A673 (cell line): ENCODE measurements at regions not wholly inside any gene's neighbourhood (a gene's known extent, or its start where the extent isn't known, plus 50 kb on each side); places are given as distances from the start of the nearest gene placed in this dataset.

Source experiments
- BruUV-seq: library from RNA; stranded (reverse); fragments of 400-500 nt; replicated peaks from 2 replicates; lab custom pipeline; 2021; lab: Mats Ljungman, UMichigan
- CTCF ChIA-PET: fragments of 300-600 bp; sonication (Branson Sonifier 250); formaldehyde crosslinking; loops from one replicate; lab custom pipeline; 2022; ENCODE audit warnings: antibody characterized with exemption; lab: Charles Lee
- POLR2A ChIA-PET: fragments of 300-600 bp; sonication (Branson Sonifier 250); formaldehyde crosslinking; loops from one replicate; lab custom pipeline; 2022; ENCODE audit warnings: antibody characterized with exemption; ENCODE audit not compliant: low non-redundant PET; lab: Charles Lee
- DNase-seq: peaks from one replicate; pipeline ENCODE4 v3.0.0-alpha.2; 2015; ENCODE audit warnings: low spot score
- H3K27ac ChIP-seq: fragments of 200-600 bp; sonication (generic); 2 replicates; pipeline ENCODE4 v1.5.1; 2016; ENCODE audit warnings: mixed run types, low read depth, mild to moderate bottlenecking, mixed read lengths, antibody characterized with exemption, low read length; ENCODE audit not compliant: poor library complexity, severe bottlenecking
- H3K27me3 ChIP-seq: fragments of 200-600 bp; sonication (generic); replicated peaks from 2 replicates; pipeline ENCODE4 v1.6.1; 2017; ENCODE audit warnings: mixed run types, low read depth, mild to moderate bottlenecking, mixed read lengths, antibody characterized with exemption, low read length; ENCODE audit not compliant: insufficient read depth, poor library complexity
- H3K36me3 ChIP-seq: fragments of 200-600 bp; sonication (generic); 2 replicates; pipeline ENCODE4 v1.6.1; 2016; ENCODE audit warnings: mixed run types, mild to moderate bottlenecking, mixed read lengths, antibody characterized with exemption, low read length; ENCODE audit not compliant: insufficient read depth, poor library complexity, severe bottlenecking
- H3K4me1 ChIP-seq: fragments of 200-600 bp; sonication (generic); 2 replicates; pipeline ENCODE4 v1.6.1; 2017; ENCODE audit warnings: mixed run types, mild to moderate bottlenecking, mixed read lengths, antibody characterized with exemption, low read length; ENCODE audit not compliant: insufficient read depth, poor library complexity, severe bottlenecking
- H3K4me3 ChIP-seq: fragments of 200-600 bp; sonication (generic); 2 replicates; pipeline ENCODE4 v1.5.1; 2016; ENCODE audit warnings: low read depth, mixed run types, mild to moderate bottlenecking, mixed read lengths, low read length; ENCODE audit not compliant: poor library complexity, severe bottlenecking
- H3K9me3 ChIP-seq: fragments of 200-600 bp; sonication (generic); 2 replicates; pipeline ENCODE4 v1.6.1; 2016; ENCODE audit warnings: mixed run types, low read depth, mild to moderate bottlenecking, mixed read lengths, antibody characterized with exemption, low read length; ENCODE audit not compliant: poor library complexity, severe bottlenecking
- EZH2 ChIP-seq: fragments of 200-600 bp; sonication (generic); IDR thresholded peaks from 2 replicates; pipeline ENCODE4 v1.6.1; 2017; ENCODE audit warnings: borderline replicate concordance, low read depth, mild to moderate bottlenecking, mixed read lengths, antibody characterized with exemption, low read length; ENCODE audit not compliant: poor library complexity, severe bottlenecking
- intact Hi-C: fragments of 100-400 bp; cut with micrococcal nuclease; formaldehyde crosslinking; loops from one replicate; pipeline ENCODE4 v1.10.0; 2022; ENCODE audit not compliant: unreplicated experiment
- TF ChIP-seq, protein P1 (sequence below): fragments of 300-800, 200-600 bp; sonication (generic); conservative IDR thresholded peaks from 2 replicates; pipeline ENCODE4 v1.5.1; 2017; ENCODE audit warnings: low read depth, mild to moderate bottlenecking, antibody characterized with exemption, low read length, moderate library complexity, mixed read lengths

DNA sequence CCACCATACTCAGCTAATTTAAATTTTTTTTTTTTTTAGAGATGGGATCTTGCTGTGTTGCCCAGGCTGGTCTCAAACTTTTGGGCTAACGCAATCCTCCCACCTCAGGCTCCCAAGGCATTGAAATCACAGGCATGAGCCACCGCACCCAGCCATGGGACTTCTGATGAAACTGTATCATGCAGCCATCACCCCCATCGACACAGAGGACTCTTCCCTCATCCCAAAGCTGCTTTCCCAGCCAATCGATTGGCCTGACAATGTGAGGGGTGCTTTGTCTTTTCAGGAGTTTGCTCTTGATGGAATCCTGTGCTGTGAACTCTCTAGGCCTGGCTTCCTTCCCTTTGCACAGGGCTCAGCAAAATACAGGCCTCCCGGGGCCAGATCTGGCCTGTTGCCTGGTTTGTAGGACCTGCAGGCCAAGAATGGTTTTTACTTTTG is 59.6 kb upstream of the NCOR2 start:
- CTCF ChIA-PET: no interaction called here
- Histone ChIP-seq H3K4me1 (peaks cover under 1% of the 10 kb centered on the region), H3K27me3 (no peaks in the 10 kb centered on the region), H3K4me3 (no peak overlapping the region), H3K27ac (no peak overlapping the region), H3K36me3 (no peaks in the 10 kb centered on the region), H3K9me3 (no peaks in the 10 kb centered on the region)
- POLR2A ChIA-PET: no interaction called here
- peak; percentile 56 for DNase-seq
- no peak for TF ChIP-seq EZH2
- TF ChIP-seq, protein P1, sequence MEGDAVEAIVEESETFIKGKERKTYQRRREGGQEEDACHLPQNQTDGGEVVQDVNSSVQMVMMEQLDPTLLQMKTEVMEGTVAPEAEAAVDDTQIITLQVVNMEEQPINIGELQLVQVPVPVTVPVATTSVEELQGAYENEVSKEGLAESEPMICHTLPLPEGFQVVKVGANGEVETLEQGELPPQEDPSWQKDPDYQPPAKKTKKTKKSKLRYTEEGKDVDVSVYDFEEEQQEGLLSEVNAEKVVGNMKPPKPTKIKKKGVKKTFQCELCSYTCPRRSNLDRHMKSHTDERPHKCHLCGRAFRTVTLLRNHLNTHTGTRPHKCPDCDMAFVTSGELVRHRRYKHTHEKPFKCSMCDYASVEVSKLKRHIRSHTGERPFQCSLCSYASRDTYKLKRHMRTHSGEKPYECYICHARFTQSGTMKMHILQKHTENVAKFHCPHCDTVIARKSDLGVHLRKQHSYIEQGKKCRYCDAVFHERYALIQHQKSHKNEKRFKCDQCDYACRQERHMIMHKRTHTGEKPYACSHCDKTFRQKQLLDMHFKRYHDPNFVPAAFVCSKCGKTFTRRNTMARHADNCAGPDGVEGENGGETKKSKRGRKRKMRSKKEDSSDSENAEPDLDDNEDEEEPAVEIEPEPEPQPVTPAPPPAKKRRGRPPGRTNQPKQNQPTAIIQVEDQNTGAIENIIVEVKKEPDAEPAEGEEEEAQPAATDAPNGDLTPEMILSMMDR: no peak
- no TSS peak for BruUV-seq
- intact Hi-C loops: no loop called here

DNA sequence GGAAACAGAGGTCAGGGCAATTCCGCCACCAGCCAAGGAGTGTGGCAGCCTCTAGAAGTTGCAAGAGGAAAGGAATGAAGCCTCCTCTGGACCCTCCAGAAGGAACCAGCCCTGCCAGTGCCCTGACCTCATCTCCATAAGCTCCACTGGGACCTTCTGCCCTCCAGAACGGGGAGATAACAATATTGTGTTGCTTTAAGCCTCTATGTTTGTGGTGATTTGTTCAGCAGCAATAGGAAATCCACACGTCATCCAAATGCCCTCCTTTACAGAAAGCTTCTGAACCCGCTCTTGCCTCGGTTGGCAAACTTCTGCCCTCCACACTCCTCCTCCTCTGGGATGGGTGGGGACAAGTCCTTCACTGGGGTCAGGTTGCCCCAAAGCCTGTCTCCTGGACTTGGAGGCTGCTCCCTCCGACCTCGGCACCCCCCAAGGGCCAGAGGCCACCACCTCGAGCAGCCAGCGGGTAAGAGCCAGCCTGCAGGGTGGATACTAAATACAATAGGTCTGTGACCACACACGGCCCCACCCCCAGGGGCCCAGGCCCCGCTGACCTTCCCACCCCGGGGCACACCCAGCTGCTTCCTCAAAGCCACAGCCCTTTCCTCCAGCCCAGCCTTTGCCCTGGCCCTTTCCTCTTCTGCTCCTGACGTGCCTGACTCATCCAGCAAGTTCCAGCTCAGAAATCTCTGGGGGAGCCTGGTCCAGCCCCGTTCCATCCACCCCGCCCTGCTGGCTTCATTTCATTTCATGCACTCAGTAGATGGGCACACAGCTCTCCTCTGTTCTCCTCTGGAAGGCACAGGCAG is 58.7 kb upstream of the NCOR2 start:
- no peaks in the 10 kb centered on the region for H3K9me3 ChIP-seq
- intact Hi-C loops: no loop called here
- H3K4me1 ChIP-seq: no peaks in the 10 kb centered on the region
- H3K27ac ChIP-seq: no peak overlapping the region
- CTCF ChIA-PET: no interaction called here
- no peak for DNase-seq
- POLR2A ChIA-PET: no interaction called here
- H3K27me3 ChIP-seq: no peaks in the 10 kb centered on the region
- no TSS peak for BruUV-seq
- no peaks in the 10 kb centered on the region for H3K36me3 ChIP-seq
- H3K4me3 ChIP-seq: no peak overlapping the region
- TF ChIP-seq, protein P1: no peak
- TF ChIP-seq EZH2: no peak

DNA sequence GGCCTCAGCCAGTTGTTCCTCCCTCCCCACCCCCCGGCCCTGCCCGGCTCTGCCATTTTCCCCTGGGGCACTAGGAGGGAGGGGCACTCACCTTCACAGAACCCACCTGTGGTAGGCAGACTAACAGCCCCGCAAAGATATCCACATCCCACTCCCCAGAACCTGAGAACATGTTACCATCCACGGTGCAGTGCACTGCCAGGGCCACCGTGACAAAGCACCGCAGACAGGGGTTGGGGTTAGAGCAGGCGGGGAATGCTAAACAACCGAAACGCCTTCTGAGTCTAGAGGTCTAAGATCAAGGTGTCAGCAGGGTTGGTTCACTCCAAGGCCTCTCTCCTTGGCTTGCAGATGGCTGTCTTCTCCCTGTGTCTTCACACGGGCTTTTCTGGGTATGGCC is 57.4 kb upstream of the NCOR2 start:
- POLR2A ChIA-PET: no interaction called here
- BruUV-seq: no TSS peak

More for the DNA sequence above, 57.4 kb upstream of the NCOR2 start:
- TF ChIP-seq, protein P1: no peak
- TF ChIP-seq EZH2: no peak
- Histone ChIP-seq H3K9me3 (no peaks in the 10 kb centered on the region), H3K4me1 (no peaks in the 10 kb centered on the region), H3K36me3 (no peaks in the 10 kb centered on the region), H3K27ac (no peak overlapping the region), H3K4me3 (no peak overlapping the region), H3K27me3 (no peaks in the 10 kb centered on the region)
- CTCF ChIA-PET: no interaction called here
- no peak for DNase-seq
- intact Hi-C loops: no loop called here
